ENCODE measurements at regions not wholly inside any gene's neighbourhood (a gene's known extent, or its start where the extent isn't known, plus 50 kb on each side); places are given as distances from the start of the nearest gene placed in this dataset.

GRCh38 chr6:91279740-91280493 lies 693.0 kb upstream of the MAP3K7 start:
- TF ChIP-seq CTCF (IDR thresholded peaks at IDR 0.05) (no peak), EP300 (IDR thresholded peaks at IDR 0.05) (no peak), REST (IDR thresholded peaks at IDR 0.05) (no peak), CHD2 (IDR thresholded peaks at IDR 0.05; ENCODE audit: low read length, partially characterized antibody) (no peak), MYC (IDR thresholded peaks at IDR 0.05; ENCODE audit: borderline replicate concordance, low read length) (no peak), E2F6 (IDR thresholded peaks at IDR 0.05; ENCODE audit: borderline replicate concordance, low read depth) (no peak), CBX2 (IDR thresholded peaks at IDR 0.05; ENCODE audit: borderline replicate concordance, low read depth) (no peak), POLR2A (IDR thresholded peaks at IDR 0.05; ENCODE audit: low read length) (no peak), HDAC2 (IDR thresholded peaks at IDR 0.05) (no peak), FOSL2 (IDR thresholded peaks at IDR 0.05) (no peak), FOSL2 (CRISPR knock-in tag; IDR thresholded peaks at IDR 0.05) (no peak), TFCP2L1 (CRISPR knock-in tag; IDR thresholded peaks at IDR 0.05) (no peak), NFE2L2 (conservative IDR thresholded peaks at IDR 0.05; ENCODE audit: low read length) (no peak), NR3C1 (IDR thresholded peaks at IDR 0.05) (no peak)
